Endothelial cell of umbilical vein (primary cell): ENCODE measurements at regions not wholly inside any gene's neighbourhood (a gene's known extent, or its start where the extent isn't known, plus 50 kb on each side); places are given as distances from the start of the nearest gene placed in this dataset.

Source experiments
- BruUV-seq: library from RNA; stranded (reverse); fragments of 400-500 nt; replicated peaks from 2 replicates; lab custom pipeline; 2021; lab: Mats Ljungman, UMichigan
- CTCF ChIA-PET: fragments of 300-600, 350-600 bp; sonication (Branson Sonifier 250); formaldehyde crosslinking; loops from one replicate; lab custom pipeline; 2021; ENCODE audit warnings: antibody characterized with exemption, inconsistent platforms; lab: Charles Lee
- POLR2A ChIA-PET: fragments of 300-600, 350-600 bp; sonication (Branson Sonifier 250); formaldehyde crosslinking; loops from one replicate; lab custom pipeline; 2021; ENCODE audit warnings: antibody characterized with exemption, inconsistent platforms; lab: Charles Lee
- DNase-seq: peaks from one replicate; pipeline ENCODE4 v3.0.0-alpha.2; 2011; ENCODE audit warnings: low read depth, low spot score
- FAIRE-seq: peaks from 2 replicates; lab custom pipeline; 2011; peaks lifted over from hg19 to GRCh38; lab: Jason Lieb, UNC
- H2AFZ ChIP-seq: 2 replicates; pipeline ENCODE4 v1.6.0; 2012; ENCODE audit warnings: low read depth, low read length, control low read depth, inconsistent platforms
- H3K27ac ChIP-seq: 2 replicates; pipeline ENCODE4 v1.5.1; 2011; ENCODE audit warnings: low read depth, mild to moderate bottlenecking, control low read depth, low read length, moderate library complexity; ENCODE audit not compliant: insufficient read depth
- H3K27me3 ChIP-seq, 2 experiments: 2 replicates each; pipeline versions ENCODE4 v1.6.0 to v1.6.1; 2011; ENCODE audit warnings: low read length in 2 of 2, mixed read lengths in 1 of 2; ENCODE audit not compliant: control insufficient read depth in 2 of 2, insufficient read depth in 2 of 2
- H3K36me3 ChIP-seq, 2 experiments: 2 replicates in 1 of 2; 3 replicates in 1 of 2; pipeline ENCODE4 v1.5.1; 2011; ENCODE audit warnings: low read length in 2 of 2, mild to moderate bottlenecking in 1 of 2, moderate library complexity in 1 of 2; ENCODE audit not compliant: control insufficient read depth in 2 of 2, insufficient read depth in 2 of 2; ENCODE audit errors: extremely low read depth in 1 of 2
- H3K4me1 ChIP-seq: 3 replicates; pipeline ENCODE4 v1.5.1; 2011; ENCODE audit warnings: mild to moderate bottlenecking, low read length; ENCODE audit not compliant: control insufficient read depth, insufficient read depth; ENCODE audit errors: extremely low read depth
- H3K4me2 ChIP-seq: 2 replicates; pipeline ENCODE4 v1.6.1; 2011; ENCODE audit warnings: low read length, control low read depth, mixed read lengths; ENCODE audit not compliant: insufficient read depth
- H3K4me3 ChIP-seq, 3 experiments: fragments of 200-600 bp in 1 of 3; sonication (generic), shearing (Covaris generic) in 1 of 3; replicated peaks in 1 of 3; 2 replicates each; pipeline ENCODE4 v1.5.1; 2011 to 2016; ENCODE audit warnings: control low read depth in 3 of 3, low read length in 3 of 3, mild to moderate bottlenecking in 2 of 3, inconsistent platforms in 1 of 3, low read depth in 1 of 3, moderate library complexity in 1 of 3; ENCODE audit not compliant: insufficient read depth in 1 of 3
- H3K79me2 ChIP-seq: 2 replicates; pipeline ENCODE4 v1.6.0; 2012; ENCODE audit warnings: low read length, inconsistent platforms; ENCODE audit not compliant: control insufficient read depth, insufficient read depth
- H3K9ac ChIP-seq: replicated peaks from 2 replicates; pipeline ENCODE3; 2011; ENCODE audit warnings: low read length, control low read depth; ENCODE audit not compliant: insufficient read depth; ENCODE audit errors: extremely low read depth
- H3K9me1 ChIP-seq: replicated peaks from 3 replicates; pipeline ENCODE4 v1.6.0; 2011; ENCODE audit warnings: mild to moderate bottlenecking, low read length; ENCODE audit not compliant: control insufficient read depth, insufficient read depth; ENCODE audit errors: extremely low read depth
- H3K9me3 ChIP-seq: replicated peaks from 2 replicates; pipeline ENCODE4 v1.5.1; 2012; ENCODE audit warnings: low read length, inconsistent platforms; ENCODE audit not compliant: control insufficient read depth, insufficient read depth
- H4K20me1 ChIP-seq: replicated peaks from 2 replicates; pipeline ENCODE3; 2011; ENCODE audit warnings: mild to moderate bottlenecking, low read length; ENCODE audit not compliant: control insufficient read depth, insufficient read depth; ENCODE audit errors: extremely low read depth
- CTCF ChIP-seq, 2 donors: IDR thresholded peaks; 1 replicate in 1 of 2; 2 replicates in 1 of 2; pipeline ENCODE4 v1.5.1; 2011; ENCODE audit warnings: low read length in 2 of 2, mild to moderate bottlenecking in 2 of 2, moderate library complexity in 2 of 2, control low read depth in 1 of 2, inconsistent platforms in 1 of 2, low read depth in 1 of 2; ENCODE audit not compliant: insufficient read depth in 1 of 2; ENCODE audit errors: extremely low read depth in 1 of 2
- EZH2 ChIP-seq: IDR thresholded peaks from 2 replicates; pipeline ENCODE4 v1.6.1; 2012; ENCODE audit warnings: borderline replicate concordance, low read depth, mild to moderate bottlenecking, moderate library complexity, low read length, inconsistent platforms; ENCODE audit not compliant: severe bottlenecking
- FOS ChIP-seq: IDR thresholded peaks from 2 replicates; pipeline ENCODE4 v1.6.1; 2011; ENCODE audit warnings: mild to moderate bottlenecking, low read length, moderate library complexity, borderline replicate concordance; ENCODE audit not compliant: insufficient read depth
- GATA2 ChIP-seq: IDR thresholded peaks from 2 replicates; pipeline ENCODE4 v1.7.0; 2011; ENCODE audit warnings: low read depth, mild to moderate bottlenecking, moderate library complexity, mixed read lengths, low read length; ENCODE audit not compliant: insufficient read length, insufficient read depth
- JUN ChIP-seq: IDR thresholded peaks from 2 replicates; pipeline ENCODE4 v1.6.1; 2011; ENCODE audit warnings: borderline replicate concordance, low read depth; ENCODE audit not compliant: insufficient read length, insufficient read depth
- MAX ChIP-seq: IDR thresholded peaks from 2 replicates; pipeline ENCODE4 v1.6.1; 2011; ENCODE audit not compliant: insufficient read depth, insufficient read length
- MYC ChIP-seq: IDR thresholded peaks from one replicate; pipeline ENCODE4 v1.6.1; 2011; ENCODE audit warnings: mild to moderate bottlenecking, low read depth, low read length
- POLR2A ChIP-seq: IDR thresholded peaks from 2 replicates; pipeline ENCODE4 v1.6.1; 2012; ENCODE audit warnings: low read depth, mild to moderate bottlenecking, control low read depth, low read length
- POLR2AphosphoS5 ChIP-seq: IDR thresholded peaks from 2 replicates; pipeline ENCODE4 v1.6.1; 2012; ENCODE audit warnings: low read depth, mild to moderate bottlenecking, control low read depth, low read length, moderate library complexity; ENCODE audit not compliant: insufficient read depth
- dilution Hi-C: fragments of 300-500 bp; cut with MboI; formaldehyde crosslinking; loops from one replicate; pipeline ENCODE4 v1.15.0; 2019; ENCODE audit warnings: low sequenced_read_pairs; ENCODE audit not compliant: extremely low pct_ligation_motif_present
- intact Hi-C: fragments of 100-400 bp; cut with micrococcal nuclease; formaldehyde crosslinking; loops from one replicate; pipeline ENCODE4 v1.10.0; 2022

GRCh38 chr4:114323841-114324240, 274.8 kb upstream of the UGT8 start:
- Histone ChIP-seq H3K4me2 (no peak overlapping the region), H3K9me1 (no peaks in the 10 kb centered on the region), H3K9ac (no peak overlapping the region), H3K79me2 (no peaks in the 10 kb centered on the region), H3K27me3 (no peaks in the 10 kb centered on the region), H3K4me1 (no peaks in the 10 kb centered on the region), H3K9me3 (no peaks in the 10 kb centered on the region), H2AFZ (no peak overlapping the region), H3K36me3 (no peaks in the 10 kb centered on the region), H3K27ac (no peak overlapping the region), H4K20me1 (no peaks in the 10 kb centered on the region), H3K4me3 (no peak overlapping the region)
- no peak for DNase-seq
- no peak for TF ChIP-seq CTCF (IDR thresholded peaks at IDR 0.05; ENCODE audit: extremely low read depth in 1 of 2, insufficient read depth in 1 of 2, low read depth in 1 of 2, low read length in 2 of 2)
- no peak for TF ChIP-seq GATA2
- TF ChIP-seq POLR2AphosphoS5, result no peak
- TF ChIP-seq MYC, result no peak
- no peak for TF ChIP-seq EZH2
- no peak for TF ChIP-seq JUN
- TF ChIP-seq FOS, result no peak
- TF ChIP-seq POLR2A, result no peak
- TF ChIP-seq MAX, result no peak
- intact Hi-C loops, result no loop called here
- no peak for FAIRE-seq
- ChIA-PET CTCF (interaction anchor here (0.7 kb wide), 1 partner anchor 117 kb away, joined by 3 read pairs; no protein-coding TSS in a partner anchor), POLR2A (no interaction called here)
- dilution Hi-C loops, result no loop called here
- no TSS peak for BruUV-seq
